Smooth muscle cell of the brain vasculature (primary cell): ENCODE measurements at regions not wholly inside any gene's neighbourhood (a gene's known extent, or its start where the extent isn't known, plus 50 kb on each side); places are given as distances from the start of the nearest gene placed in this dataset.

Experiments used
- DNase-seq: peaks from one replicate; pipeline ENCODE4 v3.0.0-alpha.2; 2012; ENCODE audit warnings: low read depth, low spot score

GRCh38 chr10:3468919-3469638, 296.5 kb upstream of the PITRM1 start:
- no peak for DNase-seq

- DNase-seq = peak; percentile 79
Measured at GRCh38 chr10:3467052-3467951, 294.7 kb upstream of the PITRM1 start.

DNA sequence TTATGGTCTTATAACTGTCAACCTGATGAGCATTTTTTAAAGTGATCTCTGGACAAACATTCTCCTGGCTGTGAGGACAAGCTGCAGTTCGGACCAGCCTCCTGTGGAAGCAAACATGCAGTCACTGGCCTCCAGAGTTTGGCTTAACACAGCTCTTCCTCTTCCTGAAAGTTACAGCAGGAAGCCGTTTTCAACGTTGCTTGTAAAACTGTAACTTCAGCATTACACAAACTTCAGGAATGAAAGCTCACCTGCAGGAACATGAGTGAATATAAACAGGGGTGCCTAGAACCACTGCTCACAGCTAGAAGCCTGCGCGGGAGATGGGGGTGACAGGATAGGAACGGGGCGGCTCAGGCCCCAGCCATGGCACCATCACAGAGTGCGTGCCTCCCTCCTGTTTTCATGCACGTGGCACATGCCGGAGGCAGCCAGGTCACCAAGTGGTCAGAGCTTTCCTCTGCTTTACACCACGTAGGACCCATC, 292.9 kb upstream of the PITRM1 start:
- DNase-seq = no peak

GRCh38 chr10:3464760-3465405, 292.3 kb upstream of the PITRM1 start:
- no peak for DNase-seq

DNA sequence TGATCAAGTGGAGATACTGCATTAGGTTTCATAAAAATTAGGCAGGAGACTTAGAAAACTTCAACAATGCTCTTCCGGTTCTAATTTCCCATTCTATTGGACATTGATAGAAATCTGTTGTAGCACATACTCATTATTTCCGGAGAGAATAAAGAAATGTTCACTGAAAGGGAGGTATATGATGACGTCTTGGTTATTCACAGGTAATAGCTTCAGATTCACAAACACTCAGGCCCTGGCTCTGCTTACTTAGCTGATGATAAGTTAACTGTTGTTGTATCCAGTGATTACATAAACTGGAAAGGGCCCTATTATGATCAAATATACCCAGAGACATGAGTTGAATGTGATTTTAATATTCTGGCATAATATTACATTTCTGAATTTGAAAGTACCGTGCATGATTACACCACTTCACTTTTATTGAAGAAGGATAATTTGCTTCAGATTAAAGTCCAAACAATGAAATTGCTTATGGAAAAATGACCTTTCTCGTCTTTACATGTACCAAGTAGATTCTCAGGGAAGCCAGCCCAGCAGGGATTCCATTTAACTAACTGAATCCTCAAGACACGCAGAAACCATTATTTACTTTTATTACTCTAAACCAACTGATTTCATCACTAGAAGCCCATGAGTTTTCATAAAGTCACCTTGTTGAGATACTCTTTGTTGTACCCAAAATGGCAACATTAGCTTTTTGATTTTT, 288.0 kb upstream of the PITRM1 start:
- DNase-seq = no peak

DNA sequence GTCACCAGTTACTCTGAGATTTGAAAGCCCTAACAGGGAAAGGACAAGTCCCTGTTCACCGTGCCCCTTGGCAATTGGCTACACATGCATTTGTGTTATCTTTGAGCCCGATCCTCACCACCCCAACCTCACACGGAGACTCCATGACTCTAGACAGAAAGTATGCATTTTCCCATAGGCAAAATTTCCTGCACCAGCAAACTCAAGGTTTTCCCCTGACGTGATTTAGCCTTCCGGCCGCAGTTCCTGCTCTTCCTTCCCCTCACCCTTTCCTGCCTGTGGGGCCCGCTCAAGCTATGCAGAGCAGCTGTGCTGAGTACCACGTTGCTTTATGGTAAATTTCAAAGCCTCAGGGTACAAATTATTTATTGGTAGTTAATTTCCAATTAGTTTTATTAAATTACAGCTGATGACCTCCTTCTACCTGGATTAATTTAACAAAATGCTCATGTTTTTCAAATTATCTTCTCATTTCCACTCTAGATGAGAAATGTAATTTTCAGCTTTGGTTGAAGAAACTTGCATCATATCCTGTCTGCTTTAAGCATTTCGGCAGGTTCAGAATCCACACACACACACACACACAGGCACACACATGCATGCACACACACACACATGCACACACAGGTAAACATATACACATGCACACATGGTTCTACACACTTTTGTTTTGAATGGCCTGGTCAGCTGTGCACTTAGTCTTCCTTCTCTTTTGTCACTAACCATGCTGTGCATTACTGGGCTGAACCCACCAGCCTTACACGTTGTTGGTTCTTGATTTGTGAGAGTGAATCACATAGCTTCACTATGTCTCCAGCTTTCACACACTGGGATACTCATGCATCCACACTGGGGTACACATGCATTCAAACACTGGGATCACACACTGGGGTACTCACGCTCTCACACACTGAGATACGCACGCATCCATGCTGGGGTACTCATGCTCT, 283.1 kb upstream of the PITRM1 start:
- no peak for DNase-seq

DNA sequence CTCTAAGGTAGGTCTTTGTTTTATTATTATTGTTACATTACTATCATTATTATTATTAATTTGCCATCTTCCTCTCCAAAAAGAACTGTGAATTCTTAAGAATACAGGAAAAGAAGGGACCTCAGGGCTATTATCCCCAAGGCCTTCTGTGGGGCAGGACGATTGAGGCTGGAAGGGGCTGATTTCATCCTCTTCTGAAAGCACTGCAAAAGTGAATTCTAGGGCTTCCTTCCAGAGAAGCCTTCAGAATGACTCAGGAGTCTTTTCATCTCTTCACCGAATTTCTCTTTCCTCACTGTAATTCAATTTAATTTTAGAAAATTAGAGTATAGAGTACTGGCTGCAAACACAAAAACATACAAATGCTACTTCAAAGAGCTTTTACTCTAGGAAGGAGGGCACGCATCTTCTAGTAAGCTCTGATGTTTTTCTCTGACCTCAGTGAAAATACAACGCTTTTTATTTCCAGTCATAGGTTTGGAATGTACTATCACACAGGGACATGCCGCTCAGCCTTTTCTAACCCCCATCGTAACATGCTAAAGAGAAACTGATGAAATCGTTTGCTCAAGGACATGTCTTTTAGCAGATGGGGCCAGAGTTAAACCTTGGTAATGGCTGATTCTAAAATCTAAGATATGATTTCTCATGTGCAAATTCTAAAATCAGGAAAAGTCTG, 280.2 kb upstream of the PITRM1 start:
- no peak for DNase-seq

DNA sequence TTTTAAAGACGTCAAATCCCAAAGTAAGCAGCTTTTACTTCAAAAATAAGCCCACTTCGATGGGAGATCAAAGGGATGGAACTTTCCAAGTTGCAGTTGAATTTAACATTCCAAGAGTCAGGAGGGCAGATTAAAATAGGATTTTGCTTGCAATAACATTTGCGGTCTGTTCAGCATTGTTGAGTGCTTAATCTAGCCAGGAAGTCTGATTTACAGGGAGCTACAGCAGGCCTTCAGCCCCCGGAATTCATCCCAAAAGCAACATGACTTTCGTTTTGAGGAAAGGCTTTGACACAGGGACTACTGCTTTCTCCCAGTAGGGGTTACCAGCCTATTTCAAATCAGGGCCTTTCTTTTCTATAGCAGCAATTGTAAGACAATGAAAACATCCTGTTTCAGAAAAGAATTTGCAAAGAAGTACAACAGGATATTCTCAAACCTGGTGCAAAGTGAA, 279.6 kb upstream of the PITRM1 start:
- peak; percentile 94 for DNase-seq

DNA sequence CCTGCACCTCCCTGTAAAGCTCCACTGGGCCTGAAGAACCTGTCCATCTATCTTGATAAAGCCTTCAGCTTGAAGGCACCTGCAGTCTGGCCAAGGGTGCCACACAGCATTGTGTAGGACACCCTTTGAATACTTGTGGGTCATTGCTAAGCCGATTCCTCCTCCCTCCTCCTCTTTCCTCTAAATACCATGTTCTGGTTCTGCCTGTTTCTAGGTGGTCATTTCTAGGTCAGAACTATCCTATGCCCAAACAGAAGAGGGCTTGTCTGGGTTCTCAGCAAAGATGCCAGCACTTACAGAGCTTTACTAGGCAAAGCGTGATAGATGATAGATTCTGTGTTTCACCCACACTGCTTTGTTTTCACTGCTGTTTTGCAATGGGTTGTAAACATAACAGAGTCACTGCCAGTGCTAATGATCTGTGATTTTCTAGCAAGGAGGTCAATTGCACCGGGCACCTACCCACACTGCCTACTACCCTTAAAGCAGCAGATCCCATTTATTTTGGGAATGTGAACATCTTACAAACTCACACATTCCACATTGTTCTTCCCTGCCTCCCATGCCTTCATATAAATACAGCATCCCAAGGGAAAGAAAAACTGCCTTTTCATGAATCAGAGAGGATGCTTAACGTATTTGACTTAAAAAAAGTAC, 279.1 kb upstream of the PITRM1 start:
- no peak for DNase-seq

GRCh38 chr10:3446221-3446620, 273.6 kb upstream of the PITRM1 start:
- no peak for DNase-seq

DNA sequence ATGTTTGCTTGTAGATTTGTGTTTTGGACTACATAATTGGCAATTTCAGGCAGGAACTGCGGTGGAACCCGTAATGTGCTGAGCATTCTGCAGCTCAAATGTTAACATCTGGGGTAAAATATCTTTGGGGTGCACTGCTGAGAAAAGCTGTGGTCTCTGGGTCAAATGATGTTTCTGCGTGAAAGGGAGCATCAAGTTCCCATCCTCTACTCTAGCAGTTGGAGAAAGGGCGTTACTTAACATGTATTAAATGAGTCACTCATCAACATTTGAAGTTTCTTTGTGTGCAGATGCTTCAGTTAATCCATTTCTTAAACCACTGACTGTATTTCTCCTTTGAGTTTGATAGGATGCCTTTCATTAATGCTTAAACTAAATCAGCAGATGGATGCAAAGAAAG, 273.1 kb upstream of the PITRM1 start:
- no peak for DNase-seq

- no peak for DNase-seq
Measured at GRCh38 chr10:3442451-3442990, 269.9 kb upstream of the PITRM1 start.

DNA sequence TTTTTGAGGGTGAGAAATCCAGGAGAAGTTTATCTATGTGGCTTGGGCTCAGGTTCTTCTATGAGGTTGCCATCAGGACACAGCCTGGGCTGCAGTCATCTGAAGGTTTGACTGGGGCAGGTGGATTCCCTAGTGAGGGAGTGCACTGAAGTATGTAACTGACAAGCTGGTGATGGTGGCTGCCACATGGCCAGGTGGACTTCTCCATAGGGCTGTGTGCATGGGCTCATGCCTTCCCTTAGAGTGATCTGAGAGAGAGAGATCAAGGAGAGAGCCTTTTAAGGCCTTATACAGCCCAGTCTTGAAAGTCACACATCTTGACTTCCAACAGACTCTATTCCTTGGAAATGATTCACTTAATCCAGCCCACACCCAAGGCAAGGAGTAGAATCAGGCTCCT, 266.6 kb upstream of the PITRM1 start:
- no peak for DNase-seq

DNA sequence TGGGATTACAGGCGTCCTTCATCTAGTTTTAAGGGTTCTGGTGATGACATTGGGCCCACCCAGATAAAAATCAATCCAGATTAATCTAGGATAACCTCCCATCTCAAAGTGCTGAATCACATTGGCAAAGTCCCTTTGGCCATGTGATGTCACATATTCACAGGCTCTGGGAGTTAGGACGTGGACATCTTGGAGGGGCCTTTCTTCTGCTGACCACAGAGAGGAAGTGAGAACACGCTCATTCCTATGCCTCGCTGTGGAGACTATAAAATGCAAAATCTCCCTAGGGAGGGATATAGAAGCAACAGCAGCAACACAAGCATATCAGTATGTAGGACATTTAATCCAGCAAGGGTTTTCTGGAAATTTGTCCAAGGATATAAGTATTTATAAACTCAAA, 266.0 kb upstream of the PITRM1 start:
- DNase-seq = no peak

DNA sequence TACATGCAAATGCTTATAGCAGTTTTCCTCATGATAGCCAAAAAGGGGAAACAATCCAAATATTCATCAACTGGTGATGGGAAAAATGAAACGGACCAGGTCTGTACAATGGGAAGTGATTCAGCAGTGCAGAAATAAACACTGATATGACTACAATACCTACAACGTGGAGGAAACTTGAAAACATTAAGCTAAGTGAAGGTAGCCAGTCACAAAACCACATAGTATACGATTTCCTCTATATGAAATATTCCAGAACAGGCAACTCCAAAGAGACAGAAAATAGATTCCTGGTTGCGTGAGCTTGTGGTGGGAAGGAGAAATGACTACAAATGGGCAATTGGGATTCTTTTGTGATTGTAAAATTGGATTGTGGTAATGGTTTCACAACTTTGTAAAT, 263.1 kb upstream of the PITRM1 start:
- no peak for DNase-seq

DNA sequence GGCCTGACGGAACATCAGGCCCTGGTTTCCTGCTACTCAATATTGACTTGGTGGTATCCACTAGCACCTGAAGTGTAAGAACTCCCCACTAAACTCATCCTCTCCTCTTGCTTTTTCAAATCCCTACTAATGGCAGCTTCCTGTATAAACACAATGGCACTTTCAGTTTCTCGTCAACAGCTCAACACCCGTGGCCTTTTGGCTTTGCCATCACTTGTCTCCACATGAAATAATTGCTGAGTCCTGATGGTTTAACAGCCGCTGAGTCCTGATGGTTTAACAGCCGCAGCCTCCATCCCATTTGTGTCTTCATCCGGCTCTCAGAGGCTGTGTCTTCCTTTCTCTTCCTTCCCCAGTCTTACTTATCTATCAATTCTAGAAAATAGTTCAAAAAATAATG, 261.4 kb upstream of the PITRM1 start:
- DNase-seq = no peak

DNA sequence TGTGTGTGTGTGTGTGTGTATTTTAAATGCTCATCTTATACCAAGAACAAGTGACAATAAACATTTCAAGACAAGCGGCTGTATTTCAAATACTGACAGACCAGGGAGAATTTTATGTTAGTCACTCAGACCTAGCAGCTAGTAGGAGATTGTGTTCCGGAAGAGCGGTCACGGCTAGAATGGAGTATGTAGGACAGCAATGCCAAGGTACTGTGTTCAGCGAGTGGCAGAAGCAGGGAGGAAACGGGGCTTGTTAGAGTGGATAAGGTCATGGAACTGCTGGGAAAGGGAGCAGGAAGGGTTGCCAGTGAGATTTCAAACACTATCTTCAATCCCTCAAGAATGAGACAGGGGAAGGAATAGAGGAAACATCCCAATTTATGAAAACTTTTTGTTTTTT, 260.5 kb upstream of the PITRM1 start:
- DNase-seq = no peak

GRCh38 chr10:3432081-3432825, 259.7 kb upstream of the PITRM1 start:
- DNase-seq = no peak
